ENCODE measurements at regions not wholly inside any gene's neighbourhood (a gene's known extent, or its start where the extent isn't known, plus 50 kb on each side); places are given as distances from the start of the nearest gene placed in this dataset.

DNA sequence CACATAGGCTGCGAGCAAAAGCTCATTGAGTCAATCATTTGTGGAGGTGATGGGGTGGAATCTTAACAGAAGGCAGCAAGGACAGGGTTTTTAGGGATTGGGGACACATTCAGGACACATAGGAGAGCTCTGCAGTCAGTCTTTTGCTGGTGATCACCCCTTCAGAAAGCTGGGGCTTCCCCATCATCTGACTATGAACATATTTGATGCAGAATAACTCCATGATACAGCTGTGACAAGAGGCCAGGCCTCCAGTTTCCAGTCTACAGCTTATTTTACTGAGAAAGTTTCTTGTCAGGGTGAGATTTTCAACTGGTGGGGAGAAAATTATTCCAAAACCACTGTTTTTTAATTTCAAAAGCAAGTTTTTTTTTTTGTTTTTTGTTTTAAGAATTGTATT, 134.2 kb downstream of the TMEM30B start:
- TF ChIP-seq POLR2AphosphoS5 (IDR thresholded peaks at IDR 0.05; ENCODE audit: low read depth, low read length) (no peak), TAF1 (IDR thresholded peaks at IDR 0.05; ENCODE audit: low read depth, low read length) (no peak)

Data from GM12891 (cell line).